Endothelial cell of umbilical vein (primary cell): ENCODE measurements at regions not wholly inside any gene's neighbourhood (a gene's known extent, or its start where the extent isn't known, plus 50 kb on each side); places are given as distances from the start of the nearest gene placed in this dataset.

Experiments
- BruUV-seq: library from RNA; stranded (reverse); fragments of 400-500 nt; replicated peaks from 2 replicates; lab custom pipeline; 2021; lab: Mats Ljungman, UMichigan
- CTCF ChIA-PET: fragments of 300-600, 350-600 bp; sonication (Branson Sonifier 250); formaldehyde crosslinking; loops from one replicate; lab custom pipeline; 2021; ENCODE audit warnings: antibody characterized with exemption, inconsistent platforms; lab: Charles Lee
- POLR2A ChIA-PET: fragments of 300-600, 350-600 bp; sonication (Branson Sonifier 250); formaldehyde crosslinking; loops from one replicate; lab custom pipeline; 2021; ENCODE audit warnings: antibody characterized with exemption, inconsistent platforms; lab: Charles Lee
- DNase-seq: peaks from one replicate; pipeline ENCODE4 v3.0.0-alpha.2; 2011; ENCODE audit warnings: low read depth, low spot score
- FAIRE-seq: peaks from 2 replicates; lab custom pipeline; 2011; peaks lifted over from hg19 to GRCh38; lab: Jason Lieb, UNC
- H2AFZ ChIP-seq: 2 replicates; pipeline ENCODE4 v1.6.0; 2012; ENCODE audit warnings: low read depth, low read length, control low read depth, inconsistent platforms
- H3K27ac ChIP-seq: 2 replicates; pipeline ENCODE4 v1.5.1; 2011; ENCODE audit warnings: low read depth, mild to moderate bottlenecking, control low read depth, low read length, moderate library complexity; ENCODE audit not compliant: insufficient read depth
- H3K27me3 ChIP-seq, 2 experiments: 2 replicates each; pipeline versions ENCODE4 v1.6.0 to v1.6.1; 2011; ENCODE audit warnings: low read length in 2 of 2, mixed read lengths in 1 of 2; ENCODE audit not compliant: control insufficient read depth in 2 of 2, insufficient read depth in 2 of 2
- H3K36me3 ChIP-seq, 2 experiments: 2 replicates in 1 of 2; 3 replicates in 1 of 2; pipeline ENCODE4 v1.5.1; 2011; ENCODE audit warnings: low read length in 2 of 2, mild to moderate bottlenecking in 1 of 2, moderate library complexity in 1 of 2; ENCODE audit not compliant: control insufficient read depth in 2 of 2, insufficient read depth in 2 of 2; ENCODE audit errors: extremely low read depth in 1 of 2
- H3K4me1 ChIP-seq: 3 replicates; pipeline ENCODE4 v1.5.1; 2011; ENCODE audit warnings: mild to moderate bottlenecking, low read length; ENCODE audit not compliant: control insufficient read depth, insufficient read depth; ENCODE audit errors: extremely low read depth
- H3K4me2 ChIP-seq: 2 replicates; pipeline ENCODE4 v1.6.1; 2011; ENCODE audit warnings: low read length, control low read depth, mixed read lengths; ENCODE audit not compliant: insufficient read depth
- H3K4me3 ChIP-seq, 3 experiments: fragments of 200-600 bp in 1 of 3; sonication (generic), shearing (Covaris generic) in 1 of 3; replicated peaks in 1 of 3; 2 replicates each; pipeline ENCODE4 v1.5.1; 2011 to 2016; ENCODE audit warnings: control low read depth in 3 of 3, low read length in 3 of 3, mild to moderate bottlenecking in 2 of 3, inconsistent platforms in 1 of 3, low read depth in 1 of 3, moderate library complexity in 1 of 3; ENCODE audit not compliant: insufficient read depth in 1 of 3
- H3K79me2 ChIP-seq: 2 replicates; pipeline ENCODE4 v1.6.0; 2012; ENCODE audit warnings: low read length, inconsistent platforms; ENCODE audit not compliant: control insufficient read depth, insufficient read depth
- H3K9ac ChIP-seq: replicated peaks from 2 replicates; pipeline ENCODE3; 2011; ENCODE audit warnings: low read length, control low read depth; ENCODE audit not compliant: insufficient read depth; ENCODE audit errors: extremely low read depth
- H3K9me1 ChIP-seq: replicated peaks from 3 replicates; pipeline ENCODE4 v1.6.0; 2011; ENCODE audit warnings: mild to moderate bottlenecking, low read length; ENCODE audit not compliant: control insufficient read depth, insufficient read depth; ENCODE audit errors: extremely low read depth
- H3K9me3 ChIP-seq: replicated peaks from 2 replicates; pipeline ENCODE4 v1.5.1; 2012; ENCODE audit warnings: low read length, inconsistent platforms; ENCODE audit not compliant: control insufficient read depth, insufficient read depth
- H4K20me1 ChIP-seq: replicated peaks from 2 replicates; pipeline ENCODE3; 2011; ENCODE audit warnings: mild to moderate bottlenecking, low read length; ENCODE audit not compliant: control insufficient read depth, insufficient read depth; ENCODE audit errors: extremely low read depth
- CTCF ChIP-seq, 2 donors: IDR thresholded peaks; 1 replicate in 1 of 2; 2 replicates in 1 of 2; pipeline ENCODE4 v1.5.1; 2011; ENCODE audit warnings: low read length in 2 of 2, mild to moderate bottlenecking in 2 of 2, moderate library complexity in 2 of 2, control low read depth in 1 of 2, inconsistent platforms in 1 of 2, low read depth in 1 of 2; ENCODE audit not compliant: insufficient read depth in 1 of 2; ENCODE audit errors: extremely low read depth in 1 of 2
- EZH2 ChIP-seq: IDR thresholded peaks from 2 replicates; pipeline ENCODE4 v1.6.1; 2012; ENCODE audit warnings: borderline replicate concordance, low read depth, mild to moderate bottlenecking, moderate library complexity, low read length, inconsistent platforms; ENCODE audit not compliant: severe bottlenecking
- FOS ChIP-seq: IDR thresholded peaks from 2 replicates; pipeline ENCODE4 v1.6.1; 2011; ENCODE audit warnings: mild to moderate bottlenecking, low read length, moderate library complexity, borderline replicate concordance; ENCODE audit not compliant: insufficient read depth
- GATA2 ChIP-seq: IDR thresholded peaks from 2 replicates; pipeline ENCODE4 v1.7.0; 2011; ENCODE audit warnings: low read depth, mild to moderate bottlenecking, moderate library complexity, mixed read lengths, low read length; ENCODE audit not compliant: insufficient read length, insufficient read depth
- JUN ChIP-seq: IDR thresholded peaks from 2 replicates; pipeline ENCODE4 v1.6.1; 2011; ENCODE audit warnings: borderline replicate concordance, low read depth; ENCODE audit not compliant: insufficient read length, insufficient read depth
- MYC ChIP-seq: IDR thresholded peaks from one replicate; pipeline ENCODE4 v1.6.1; 2011; ENCODE audit warnings: mild to moderate bottlenecking, low read depth, low read length
- POLR2A ChIP-seq: IDR thresholded peaks from 2 replicates; pipeline ENCODE4 v1.6.1; 2012; ENCODE audit warnings: low read depth, mild to moderate bottlenecking, control low read depth, low read length
- POLR2AphosphoS5 ChIP-seq: IDR thresholded peaks from 2 replicates; pipeline ENCODE4 v1.6.1; 2012; ENCODE audit warnings: low read depth, mild to moderate bottlenecking, control low read depth, low read length, moderate library complexity; ENCODE audit not compliant: insufficient read depth
- dilution Hi-C: fragments of 300-500 bp; cut with MboI; formaldehyde crosslinking; loops from one replicate; pipeline ENCODE4 v1.15.0; 2019; ENCODE audit warnings: low sequenced_read_pairs; ENCODE audit not compliant: extremely low pct_ligation_motif_present
- intact Hi-C: fragments of 100-400 bp; cut with micrococcal nuclease; formaldehyde crosslinking; loops from one replicate; pipeline ENCODE4 v1.10.0; 2022
- TF ChIP-seq, protein P1 (sequence below): IDR thresholded peaks from 2 replicates; pipeline ENCODE4 v1.6.1; 2011; ENCODE audit not compliant: insufficient read depth, insufficient read length

- Histone ChIP-seq H3K9me1 (no peaks in the 10 kb centered on the region), H3K9me3 (peaks cover 5% of the 10 kb centered on the region), H3K4me2 (no peak overlapping the region), H3K9ac (no peak overlapping the region), H3K4me1 (no peaks in the 10 kb centered on the region), H3K36me3 (no peaks in the 10 kb centered on the region), H3K4me3 (no peak overlapping the region), H3K27ac (no peak overlapping the region), H2AFZ (no peak overlapping the region), H3K27me3 (no peaks in the 10 kb centered on the region), H3K79me2 (no peaks in the 10 kb centered on the region), H4K20me1 (no peaks in the 10 kb centered on the region)
- FAIRE-seq (no peak), DNase-seq (no peak)
- CTCF ChIA-PET: no interaction called here
- POLR2A ChIA-PET: no interaction called here
- intact Hi-C loops (no loop called here), dilution Hi-C loops (no loop called here)
- TF ChIP-seq, protein P1, sequence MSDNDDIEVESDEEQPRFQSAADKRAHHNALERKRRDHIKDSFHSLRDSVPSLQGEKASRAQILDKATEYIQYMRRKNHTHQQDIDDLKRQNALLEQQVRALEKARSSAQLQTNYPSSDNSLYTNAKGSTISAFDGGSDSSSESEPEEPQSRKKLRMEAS: no peak
- no peak for TF ChIP-seq POLR2A
- no peak for TF ChIP-seq EZH2
- TF ChIP-seq CTCF (IDR thresholded peaks at IDR 0.05; ENCODE audit: extremely low read depth in 1 of 2, insufficient read depth in 1 of 2, low read depth in 1 of 2, low read length in 2 of 2): no peak
- TF ChIP-seq GATA2: no peak
- no peak for TF ChIP-seq MYC
- no peak for TF ChIP-seq POLR2AphosphoS5
- no peak for TF ChIP-seq JUN
- TF ChIP-seq FOS: no peak
- BruUV-seq: no TSS peak
Measured at GRCh38 chr13:103196356-103196755, 130.1 kb upstream of the SLC10A2 start.
